ACHN (cell line): ENCODE measurements at regions not wholly inside any gene's neighbourhood (a gene's known extent, or its start where the extent isn't known, plus 50 kb on each side); places are given as distances from the start of the nearest gene placed in this dataset.
"Not testable (repeated sequence)": the region's sequence is repeated elsewhere in the genome, so short reads cannot be mapped to it uniquely, and the experiment has no call there.

Source experiments
- DNase-seq: peaks from one replicate; pipeline ENCODE4 v3.0.0-alpha.2; 2015
- in situ Hi-C: cut with HindIII; loops from 2 replicates; pipeline ENCODE4 v1.10.0; 2017; ENCODE audit warnings: low sequenced_read_pairs, low pct_ligation_motif_present, low pct_unique_long_range_greater_than_20kb

- in situ Hi-C loops: no loop called here
- no peak for DNase-seq
These were observed 88.8 kb downstream of the ANXA2R start for GRCh38 chr5:42951293-42951840.

- peak; percentile 91 for DNase-seq
- in situ Hi-C loops: no loop called here
These were observed 89.4 kb downstream of the ANXA2R start for GRCh38 chr5:42950456-42951292.

GRCh38 chr5:42950116-42950455 is 90.0 kb downstream of the ANXA2R start:
- DNase-seq: no peak
- in situ Hi-C loops: no loop called here

GRCh38 chr5:42949348-42950115 is 90.6 kb downstream of the ANXA2R start:
- no peak for DNase-seq
- in situ Hi-C loops: no loop called here

- in situ Hi-C loops: no loop called here
- DNase-seq: no peak
These were observed 91.2 kb downstream of the ANXA2R start for GRCh38 chr5:42948961-42949347.

GRCh38 chr5:42944989-42945388 is 95.1 kb downstream of the ANXA2R start:
- DNase-seq: peak; percentile 69
- in situ Hi-C loops: no loop called here

- in situ Hi-C loops: no loop called here
- no peak for DNase-seq
These were observed 96.0 kb downstream of the ANXA2R start for GRCh38 chr5:42943931-42944631.

GRCh38 chr5:42940853-42941252 is 99.3 kb downstream of the ANXA2R start:
- peak; percentile 19 for DNase-seq
- in situ Hi-C loops: no loop called here

- in situ Hi-C loops: not testable (repeated sequence)
These were observed 108.1 kb downstream of the ANXA2R start for GRCh38 chr5:42932011-42932410.

GRCh38 chr5:42931451-42931850 is 108.7 kb downstream of the ANXA2R start:
- DNase-seq, in situ Hi-C loops: not testable (repeated sequence)

More at GRCh38 chr5:42932011-42932410, 108.1 kb downstream of the ANXA2R start:
- DNase-seq: not testable (repeated sequence)

- in situ Hi-C loops: no loop called here
These were observed 109.2 kb downstream of the ANXA2R start for GRCh38 chr5:42930934-42931333.

GRCh38 chr5:42929871-42930270 is 110.2 kb downstream of the ANXA2R start:
- in situ Hi-C loops: no loop called here
- DNase-seq: no peak

More at GRCh38 chr5:42930934-42931333, 109.2 kb downstream of the ANXA2R start:
- no peak for DNase-seq

- in situ Hi-C loops: no loop called here
- no peak for DNase-seq
These were observed 112.4 kb downstream of the ANXA2R start for GRCh38 chr5:42927730-42928129.

- DNase-seq: no peak
- in situ Hi-C loops: no loop called here
These were observed 113.0 kb upstream of the SELENOP start for GRCh38 chr5:42924686-42925085.

- DNase-seq: no peak
- in situ Hi-C loops: no loop called here
These were observed 112.5 kb upstream of the SELENOP start for GRCh38 chr5:42924226-42924625.

- no peak for DNase-seq
- in situ Hi-C loops: no loop called here
These were observed 112.0 kb upstream of the SELENOP start for GRCh38 chr5:42923710-42924109.

- no peak for DNase-seq
- in situ Hi-C loops: no loop called here
These were observed 107.9 kb upstream of the SELENOP start for GRCh38 chr5:42919600-42919999.

GRCh38 chr5:42915306-42915866 is 103.7 kb upstream of the SELENOP start:
- in situ Hi-C loops: no loop called here
- no peak for DNase-seq
